Sigmoid colon (tissue), 4 donors: ENCODE measurements at regions not wholly inside any gene's neighbourhood (a gene's known extent, or its start where the extent isn't known, plus 50 kb on each side); places are given as distances from the start of the nearest gene placed in this dataset.

ENCODE experiments used
- POLR2AphosphoS5 ChIP-seq, 4 donors: sonication (generic); formaldehyde crosslinking; IDR thresholded peaks; one replicate each; pipeline ENCODE4 v1.6.1; 2017; ENCODE audit warnings: antibody characterized with exemption in 4 of 4
- TF ChIP-seq, protein P1 (sequence below), 4 experiments: fragments of 450-650 bp in 3 of 4; fragments of 200-600 bp in 1 of 4; IDR thresholded peaks; one replicate each; pipeline ENCODE4 v1.5.1; 2016 to 2019; ENCODE audit warnings: antibody characterized with exemption in 4 of 4, mild to moderate bottlenecking in 3 of 4, moderate library complexity in 2 of 4

DNA sequence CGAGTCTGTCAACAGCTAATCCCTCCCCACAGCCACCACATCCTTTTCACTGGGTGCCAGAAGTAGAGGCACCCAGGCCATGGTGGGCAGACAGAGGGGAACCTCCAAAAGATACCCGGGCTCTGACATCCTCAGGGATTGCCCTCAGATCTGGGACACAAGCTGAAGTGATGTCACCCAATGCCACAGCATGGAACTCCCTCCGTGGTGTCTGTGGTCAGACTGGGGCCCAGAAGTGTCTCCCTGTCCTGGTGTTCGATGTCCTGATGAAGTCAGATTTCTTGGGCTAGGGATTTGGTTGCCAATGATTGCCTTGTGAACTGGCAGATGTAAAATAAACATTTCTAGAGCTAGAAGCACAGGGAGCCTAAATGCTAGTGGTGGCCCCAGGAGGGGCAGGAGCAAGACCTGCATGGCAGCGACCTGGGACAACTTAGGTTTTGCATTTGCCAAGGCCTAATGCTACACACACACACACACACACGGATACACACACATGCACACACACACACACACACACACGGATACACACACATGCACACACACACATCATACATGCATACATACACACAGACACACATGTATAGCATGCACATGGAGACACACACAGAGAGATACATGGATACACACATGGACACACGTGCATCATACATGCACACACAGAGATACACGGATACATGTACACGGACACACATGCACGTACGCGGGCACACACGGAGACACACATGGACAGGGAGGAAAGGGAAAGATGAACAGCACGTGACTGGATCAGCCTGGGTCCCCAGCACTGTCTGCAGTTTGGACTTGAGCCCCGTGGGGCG, 221.0 kb downstream of the NFATC2 start:
- TF ChIP-seq, protein P1, sequence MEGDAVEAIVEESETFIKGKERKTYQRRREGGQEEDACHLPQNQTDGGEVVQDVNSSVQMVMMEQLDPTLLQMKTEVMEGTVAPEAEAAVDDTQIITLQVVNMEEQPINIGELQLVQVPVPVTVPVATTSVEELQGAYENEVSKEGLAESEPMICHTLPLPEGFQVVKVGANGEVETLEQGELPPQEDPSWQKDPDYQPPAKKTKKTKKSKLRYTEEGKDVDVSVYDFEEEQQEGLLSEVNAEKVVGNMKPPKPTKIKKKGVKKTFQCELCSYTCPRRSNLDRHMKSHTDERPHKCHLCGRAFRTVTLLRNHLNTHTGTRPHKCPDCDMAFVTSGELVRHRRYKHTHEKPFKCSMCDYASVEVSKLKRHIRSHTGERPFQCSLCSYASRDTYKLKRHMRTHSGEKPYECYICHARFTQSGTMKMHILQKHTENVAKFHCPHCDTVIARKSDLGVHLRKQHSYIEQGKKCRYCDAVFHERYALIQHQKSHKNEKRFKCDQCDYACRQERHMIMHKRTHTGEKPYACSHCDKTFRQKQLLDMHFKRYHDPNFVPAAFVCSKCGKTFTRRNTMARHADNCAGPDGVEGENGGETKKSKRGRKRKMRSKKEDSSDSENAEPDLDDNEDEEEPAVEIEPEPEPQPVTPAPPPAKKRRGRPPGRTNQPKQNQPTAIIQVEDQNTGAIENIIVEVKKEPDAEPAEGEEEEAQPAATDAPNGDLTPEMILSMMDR (IDR thresholded peaks at IDR 0.05) = no peak
- no peak for TF ChIP-seq POLR2AphosphoS5 (IDR thresholded peaks at IDR 0.05)
